ENCODE measurements at regions not wholly inside any gene's neighbourhood (a gene's known extent, or its start where the extent isn't known, plus 50 kb on each side); places are given as distances from the start of the nearest gene placed in this dataset.
"Not testable (repeated sequence)": the region's sequence is repeated elsewhere in the genome, so short reads cannot be mapped to it uniquely, and the experiment has no call there.

DNA sequence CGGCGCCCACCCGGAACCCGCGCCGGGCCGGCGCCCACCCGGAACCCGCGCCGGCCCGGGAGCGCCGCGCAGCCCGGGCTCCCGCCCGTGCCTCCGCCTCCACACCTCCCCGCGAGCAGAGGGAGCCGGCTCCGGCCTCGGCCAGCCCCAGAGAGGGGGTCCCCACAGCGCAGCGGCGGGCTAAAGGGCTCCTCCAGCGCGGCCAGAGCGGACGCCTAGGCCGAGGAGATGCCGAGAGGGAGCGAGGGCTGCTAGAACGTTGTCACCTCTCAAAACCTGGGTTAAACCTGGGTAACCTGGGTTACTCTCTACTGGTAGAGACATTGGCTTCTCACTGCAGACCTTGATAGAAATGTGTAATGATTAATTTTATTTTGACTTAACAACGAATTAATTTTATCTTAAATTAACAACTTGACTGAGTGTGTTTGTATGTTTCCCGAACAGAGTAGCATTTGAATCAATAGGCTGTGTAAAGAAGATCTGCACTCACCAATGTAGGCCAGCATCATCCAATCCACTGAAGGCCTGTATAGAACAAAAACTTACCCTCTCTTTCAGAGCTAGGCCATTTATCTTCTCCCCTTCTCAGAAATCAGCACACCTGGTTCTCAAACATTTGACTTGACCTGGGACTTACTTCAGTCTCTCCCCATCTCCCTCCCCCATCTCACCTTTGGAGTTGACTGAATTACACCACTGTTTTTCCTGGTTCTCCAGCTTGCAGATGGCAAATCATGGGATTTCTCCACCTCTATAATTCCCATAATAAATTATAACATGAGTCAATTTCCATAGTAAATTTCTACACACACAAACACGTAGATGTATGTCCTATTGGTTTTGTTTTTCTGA, 242.7 kb downstream of the ASXL3 start:
- no peaks in the 10 kb centered on the region for H3K36me3 Mint-ChIP-seq (ENCODE audit: low read depth)
- H3K4me3 Mint-ChIP-seq, result no peak overlapping the region
- intact Hi-C loops (cut with micrococcal nuclease), result no loop called here
- H3K27me3 Mint-ChIP-seq, result peaks cover 10% of the 10 kb centered on the region
- H3K27ac Mint-ChIP-seq, result no peak overlapping the region
- no peaks in the 10 kb centered on the region for H3K4me1 Mint-ChIP-seq (ENCODE audit: low read depth)
- no peaks in the 10 kb centered on the region for H3K9me3 Mint-ChIP-seq

DNA sequence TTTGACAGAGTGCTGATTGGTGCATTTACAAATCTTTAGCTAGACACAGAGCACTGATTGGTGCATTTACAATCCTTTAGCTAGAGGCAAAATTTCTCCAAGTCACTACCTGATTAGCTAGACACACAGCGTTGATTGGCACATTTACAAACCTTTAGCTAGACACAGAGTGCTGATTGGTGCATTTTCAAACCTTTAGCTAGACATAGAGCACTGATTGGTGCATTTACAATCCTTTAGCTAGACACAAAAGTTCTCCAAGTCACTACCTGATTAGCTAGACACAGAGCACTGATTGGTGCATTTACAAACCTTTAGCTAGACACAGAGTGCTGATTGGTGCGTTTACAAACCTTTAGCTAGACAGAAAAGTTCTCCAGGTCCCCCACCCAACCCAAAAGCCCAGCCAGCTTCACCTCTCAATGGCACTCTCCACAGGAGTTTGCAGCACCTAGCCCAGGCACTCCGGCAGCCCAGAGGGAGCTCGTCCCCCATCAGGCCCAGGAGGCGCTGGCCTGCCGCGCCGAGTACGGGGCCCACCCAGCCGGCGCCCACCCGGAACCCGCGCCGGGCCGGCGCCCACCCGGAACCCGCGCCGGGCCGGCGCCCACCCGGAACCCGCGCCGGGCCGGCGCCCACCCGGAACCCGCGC, 241.8 kb downstream of the ASXL3 start:
- peaks cover 10% of the 10 kb centered on the region for H3K27me3 Mint-ChIP-seq
- H3K27ac Mint-ChIP-seq; H3K36me3 Mint-ChIP-seq (ENCODE audit: low read depth); H3K4me3 Mint-ChIP-seq; intact Hi-C loops (cut with micrococcal nuclease); H3K9me3 Mint-ChIP-seq; H3K4me1 Mint-ChIP-seq (ENCODE audit: low read depth): not testable (repeated sequence)

DNA sequence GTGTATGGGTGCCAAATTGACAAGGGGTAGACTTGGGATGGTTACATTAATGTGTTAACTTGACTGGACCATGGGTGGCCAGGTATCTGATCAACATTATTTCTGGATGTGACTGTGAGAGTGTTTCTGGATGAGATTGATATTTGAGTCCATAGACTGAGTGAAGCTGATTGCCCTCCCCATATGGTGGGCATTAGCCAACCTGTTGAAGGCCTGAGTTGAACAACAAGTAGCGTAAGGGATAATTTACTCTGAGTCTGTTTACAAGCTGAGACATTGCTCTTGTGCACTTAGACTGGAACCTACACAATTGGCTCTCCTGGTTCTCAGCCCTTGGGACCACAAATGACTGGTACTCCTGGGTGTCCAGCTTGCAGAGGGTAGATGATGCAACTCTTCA, 240.1 kb downstream of the ASXL3 start:
- Mint-ChIP-seq H3K4me3 (no peak overlapping the region), H3K27ac (no peak overlapping the region), H3K36me3 (ENCODE audit: low read depth) (no peaks in the 10 kb centered on the region), H3K27me3 (peaks cover 10% of the 10 kb centered on the region), H3K4me1 (ENCODE audit: low read depth) (no peaks in the 10 kb centered on the region), H3K9me3 (no peaks in the 10 kb centered on the region)
- intact Hi-C loops (cut with micrococcal nuclease), result no loop called here

DNA sequence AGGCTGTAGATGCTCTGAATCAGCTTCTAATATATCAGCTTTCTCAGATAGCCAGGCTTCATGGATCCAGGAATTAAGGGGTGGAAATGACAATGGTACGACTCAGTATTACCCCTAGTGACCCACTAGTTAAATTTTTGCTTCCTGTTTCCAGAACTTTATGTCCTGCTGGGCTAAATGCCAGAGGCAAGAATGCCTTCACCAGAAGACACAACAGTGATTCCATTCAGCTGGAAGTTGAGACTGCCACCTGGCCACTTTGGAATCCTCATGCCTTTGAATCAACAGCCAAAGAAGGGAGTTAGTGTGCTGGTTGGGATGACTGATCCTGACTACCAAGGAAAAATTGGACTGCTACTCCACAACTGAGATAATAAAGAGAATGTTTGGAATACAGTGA, 239.1 kb downstream of the ASXL3 start:
- no peaks in the 10 kb centered on the region for H3K4me1 Mint-ChIP-seq (ENCODE audit: low read depth)
- peaks cover 10% of the 10 kb centered on the region for H3K27me3 Mint-ChIP-seq
- no peak overlapping the region for H3K27ac Mint-ChIP-seq
- no peaks in the 10 kb centered on the region for H3K36me3 Mint-ChIP-seq (ENCODE audit: low read depth)
- H3K4me3 Mint-ChIP-seq, result no peak overlapping the region
- no peaks in the 10 kb centered on the region for H3K9me3 Mint-ChIP-seq
- intact Hi-C loops (cut with micrococcal nuclease), result no loop called here

DNA sequence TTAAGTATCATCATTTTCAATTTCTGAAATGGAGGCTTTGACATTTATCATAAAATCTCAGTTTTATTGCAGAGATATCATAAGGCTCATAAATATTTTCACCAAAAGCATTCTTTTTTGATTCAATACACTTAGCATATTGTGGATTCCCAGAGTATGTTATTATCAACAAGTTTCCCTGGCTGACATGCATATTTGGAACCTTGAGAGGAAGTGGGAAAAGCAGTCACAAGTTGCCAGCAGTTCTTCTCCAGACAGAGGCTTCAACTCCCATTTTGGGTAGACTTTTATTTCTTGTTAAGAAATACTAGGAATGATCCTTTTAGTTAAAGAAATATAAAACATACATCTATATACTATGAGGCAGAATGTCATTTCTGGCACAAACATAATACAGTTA, 236.5 kb downstream of the ASXL3 start:
- no peak overlapping the region for H3K27ac Mint-ChIP-seq
- H3K4me1 Mint-ChIP-seq (ENCODE audit: low read depth), result no peaks in the 10 kb centered on the region
- no peaks in the 10 kb centered on the region for H3K9me3 Mint-ChIP-seq
- H3K27me3 Mint-ChIP-seq, result no peaks in the 10 kb centered on the region
- no peak overlapping the region for H3K4me3 Mint-ChIP-seq
- H3K36me3 Mint-ChIP-seq (ENCODE audit: low read depth), result no peaks in the 10 kb centered on the region
- intact Hi-C loops (cut with micrococcal nuclease), result no loop called here

DNA sequence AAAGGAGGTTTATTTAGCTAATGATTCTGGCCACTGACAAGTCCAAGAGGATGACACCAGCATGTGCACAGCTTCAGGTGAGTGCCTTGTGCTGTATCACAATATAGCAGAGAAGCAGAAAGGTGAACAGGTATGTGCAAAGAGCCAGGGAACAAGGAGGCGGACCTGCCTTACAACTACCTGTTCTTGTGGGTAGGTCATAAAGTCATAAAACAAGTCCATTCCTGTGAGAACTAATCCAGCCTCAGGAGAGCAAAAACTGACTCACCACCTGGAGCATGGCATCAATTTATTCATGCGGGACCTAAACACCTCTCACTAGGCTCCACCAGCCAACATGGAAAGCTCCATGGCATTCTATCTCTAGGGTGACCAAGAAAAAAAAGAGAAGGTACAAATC, 234.2 kb downstream of the ASXL3 start:
- intact Hi-C loops (cut with micrococcal nuclease), result no loop called here
- H3K27ac Mint-ChIP-seq, result no peak overlapping the region
- no peaks in the 10 kb centered on the region for H3K9me3 Mint-ChIP-seq
- no peaks in the 10 kb centered on the region for H3K27me3 Mint-ChIP-seq
- no peak overlapping the region for H3K4me3 Mint-ChIP-seq
- no peaks in the 10 kb centered on the region for H3K36me3 Mint-ChIP-seq (ENCODE audit: low read depth)
- H3K4me1 Mint-ChIP-seq (ENCODE audit: low read depth), result no peaks in the 10 kb centered on the region

DNA sequence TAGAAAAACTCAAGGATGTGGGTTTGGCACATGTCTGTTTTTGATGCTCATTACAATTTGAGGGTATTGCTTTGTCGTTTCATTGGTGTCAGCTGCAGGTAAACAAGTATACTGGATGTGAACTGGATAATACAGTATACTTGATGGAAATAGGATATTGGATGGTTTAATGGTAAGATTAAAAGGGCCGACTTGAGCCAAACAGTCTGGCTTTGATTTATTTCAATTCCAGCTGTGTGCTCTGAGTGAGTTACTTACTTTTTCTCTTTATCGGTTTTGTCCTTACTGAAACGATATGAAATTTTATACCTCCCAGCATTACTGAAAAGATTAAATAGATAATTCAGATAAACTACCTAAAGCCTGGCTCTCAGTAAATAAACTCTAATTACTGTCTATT, 227.6 kb downstream of the ASXL3 start:
- H3K9me3 Mint-ChIP-seq, result no peaks in the 10 kb centered on the region

DNA sequence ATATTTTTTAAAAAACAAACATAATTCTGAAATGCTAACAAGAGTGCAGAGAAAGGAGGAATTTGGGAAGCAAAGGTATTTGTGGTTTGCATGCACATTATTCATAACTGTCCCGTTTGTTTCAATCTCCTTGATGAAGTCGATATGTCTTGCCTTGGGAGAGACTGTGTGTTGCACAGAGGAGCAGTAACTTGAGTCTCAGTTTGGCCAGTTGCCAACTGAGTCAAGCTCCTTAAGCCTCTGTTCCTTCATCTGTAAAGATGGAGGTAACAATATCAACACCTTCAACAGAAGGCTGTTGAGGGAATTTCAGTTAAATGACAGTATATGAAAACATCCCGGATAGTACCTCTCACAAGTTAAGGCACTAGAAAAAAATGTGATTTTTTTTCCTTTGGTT, 226.2 kb downstream of the ASXL3 start:
- H3K27me3 Mint-ChIP-seq, result no peaks in the 10 kb centered on the region
- H3K4me3 Mint-ChIP-seq, result no peak overlapping the region
- H3K4me1 Mint-ChIP-seq (ENCODE audit: low read depth), result no peaks in the 10 kb centered on the region
- intact Hi-C loops (cut with micrococcal nuclease), result no loop called here
- H3K36me3 Mint-ChIP-seq (ENCODE audit: low read depth), result no peaks in the 10 kb centered on the region
- no peak overlapping the region for H3K27ac Mint-ChIP-seq
- H3K9me3 Mint-ChIP-seq, result no peaks in the 10 kb centered on the region

More for the DNA sequence above, 227.6 kb downstream of the ASXL3 start:
- H3K27me3 Mint-ChIP-seq, result no peaks in the 10 kb centered on the region
- intact Hi-C loops (cut with micrococcal nuclease), result no loop called here
- no peaks in the 10 kb centered on the region for H3K4me1 Mint-ChIP-seq (ENCODE audit: low read depth)
- H3K4me3 Mint-ChIP-seq, result no peak overlapping the region
- H3K36me3 Mint-ChIP-seq (ENCODE audit: low read depth), result no peaks in the 10 kb centered on the region
- H3K27ac Mint-ChIP-seq, result no peak overlapping the region

DNA sequence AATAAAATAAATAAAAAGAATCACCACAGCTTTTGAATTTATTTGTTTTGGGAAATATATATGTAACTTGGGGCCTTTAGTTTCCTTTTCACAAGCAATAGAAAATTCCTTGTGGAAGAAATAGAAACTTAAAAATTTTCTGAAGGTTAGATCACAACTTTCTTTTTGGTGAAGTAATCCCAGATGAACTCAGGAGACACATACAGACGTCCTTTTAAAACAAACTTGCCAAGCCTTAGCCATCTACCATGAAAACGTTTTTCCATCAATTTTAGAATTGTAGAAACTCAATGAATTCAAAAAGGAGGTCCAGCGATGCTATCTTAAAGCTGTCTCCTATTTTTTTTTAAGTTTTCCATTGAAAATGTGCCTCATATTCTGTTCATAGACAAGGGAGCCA, 225.6 kb downstream of the ASXL3 start:
- Mint-ChIP-seq H3K27me3 (no peaks in the 10 kb centered on the region), H3K9me3 (no peaks in the 10 kb centered on the region), H3K36me3 (ENCODE audit: low read depth) (no peaks in the 10 kb centered on the region), H3K27ac (no peak overlapping the region), H3K4me1 (ENCODE audit: low read depth) (no peaks in the 10 kb centered on the region), H3K4me3 (no peak overlapping the region)
- intact Hi-C loops (cut with micrococcal nuclease), result no loop called here

DNA sequence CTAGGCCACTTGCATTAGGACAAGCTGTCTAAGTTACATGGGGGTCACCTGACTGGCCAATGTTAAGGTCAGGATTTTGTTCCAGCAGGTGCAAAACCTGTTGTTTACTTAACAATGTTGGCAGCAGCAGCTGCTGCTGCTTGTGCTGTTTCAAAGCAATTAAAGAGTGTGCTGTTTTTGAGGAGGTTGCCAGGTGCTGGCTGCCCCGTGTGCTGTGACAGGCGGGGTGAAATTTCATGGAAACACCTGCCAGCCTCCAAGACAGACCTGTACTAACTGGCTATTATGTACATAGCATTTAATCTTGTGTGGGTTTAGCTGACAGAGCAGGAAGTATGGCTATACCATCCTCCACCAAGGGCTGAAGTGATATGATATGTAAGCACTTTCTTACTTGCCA, 224.9 kb downstream of the ASXL3 start:
- Mint-ChIP-seq H3K36me3 (ENCODE audit: low read depth) (no peaks in the 10 kb centered on the region), H3K4me3 (no peak overlapping the region), H3K27ac (no peak overlapping the region), H3K4me1 (ENCODE audit: low read depth) (no peaks in the 10 kb centered on the region), H3K9me3 (no peaks in the 10 kb centered on the region), H3K27me3 (no peaks in the 10 kb centered on the region)
- intact Hi-C loops (cut with micrococcal nuclease), result no loop called here

Measured in dendritic cell treated with granulocyte-macrophage colony-stimulating factor and Interleukin-4, amounts not matched to agents 40 ng/mL and 50 ng/mL, for 4 days (primary cell).